RWPE1 (cell line): ENCODE measurements at regions not wholly inside any gene's neighbourhood (a gene's known extent, or its start where the extent isn't known, plus 50 kb on each side); places are given as distances from the start of the nearest gene placed in this dataset.

Experiments
- CTCF ChIA-PET: fragments of 350-600 bp; sonication (Branson Sonifier 250); formaldehyde crosslinking; extraction: SDS; loops from one replicate; lab custom pipeline; 2021; lab: Yijun Ruan, JAX
- POLR2A ChIA-PET: fragments of 400-600 bp; formaldehyde crosslinking; extraction: SDS; loops from one replicate; lab custom pipeline; 2020; ENCODE audit warnings: antibody characterized with exemption; ENCODE audit not compliant: low non-redundant PET; lab: Yijun Ruan, JAX
- DNase-seq: peaks from one replicate; pipeline ENCODE4 v3.0.0; 2012; ENCODE audit warnings: low spot score
- H3K27ac ChIP-seq: fragments of 450-650 bp; 2 replicates; pipeline ENCODE4 v1.5.1; 2017
- CTCF ChIP-seq: fragments of 450-650 bp; conservative IDR thresholded peaks from 2 replicates; pipeline ENCODE4 v1.5.1; 2017; ENCODE audit warnings: low read depth, mild to moderate bottlenecking

GRCh38 chr22:49066619-49067018 lies 761.1 kb downstream of the BRD1 start:
- no peak overlapping the region for H3K27ac ChIP-seq
- no peak for TF ChIP-seq CTCF
- no peak for DNase-seq
- CTCF ChIA-PET, result no interaction called here
- POLR2A ChIA-PET, result no interaction called here

GRCh38 chr22:49064836-49065235 lies 762.8 kb downstream of the BRD1 start:
- POLR2A ChIA-PET, result no interaction called here
- no peak for TF ChIP-seq CTCF
- no peak overlapping the region for H3K27ac ChIP-seq
- DNase-seq, result no peak
- CTCF ChIA-PET, result interaction anchor here (0.6 kb wide), 1 partner anchor 1675 kb away, joined by 4 read pairs; no protein-coding TSS in a partner anchor

- POLR2A ChIA-PET, result no interaction called here
- CTCF ChIA-PET, result no interaction called here
- DNase-seq, result no peak
- no peak overlapping the region for H3K27ac ChIP-seq
- no peak for TF ChIP-seq CTCF
These were observed 764.2 kb downstream of the BRD1 start for GRCh38 chr22:49063545-49063890.

- ChIA-PET CTCF (no interaction called here), POLR2A (no interaction called here)
- no peak for TF ChIP-seq CTCF
- DNase-seq, result no peak
- no peak overlapping the region for H3K27ac ChIP-seq
These were observed 764.7 kb downstream of the BRD1 start for GRCh38 chr22:49062802-49063544.

GRCh38 chr22:49062155-49062801 lies 765.4 kb downstream of the BRD1 start:
- no peak for TF ChIP-seq CTCF
- POLR2A ChIA-PET, result no interaction called here
- DNase-seq, result no peak
- CTCF ChIA-PET, result no interaction called here
- H3K27ac ChIP-seq, result no peak overlapping the region

GRCh38 chr22:49057910-49058309 lies 769.8 kb downstream of the BRD1 start:
- POLR2A ChIA-PET, result no interaction called here

More at GRCh38 chr22:49057910-49058309, 769.8 kb downstream of the BRD1 start:
- DNase-seq, result no peak
- H3K27ac ChIP-seq, result no peak overlapping the region
- no peak for TF ChIP-seq CTCF
- CTCF ChIA-PET, result no interaction called here
